ENCODE measurements at regions not wholly inside any gene's neighbourhood (a gene's known extent, or its start where the extent isn't known, plus 50 kb on each side); places are given as distances from the start of the nearest gene placed in this dataset.
"Not testable (repeated sequence)": the region's sequence is repeated elsewhere in the genome, so short reads cannot be mapped to it uniquely, and the experiment has no call there.

DNA sequence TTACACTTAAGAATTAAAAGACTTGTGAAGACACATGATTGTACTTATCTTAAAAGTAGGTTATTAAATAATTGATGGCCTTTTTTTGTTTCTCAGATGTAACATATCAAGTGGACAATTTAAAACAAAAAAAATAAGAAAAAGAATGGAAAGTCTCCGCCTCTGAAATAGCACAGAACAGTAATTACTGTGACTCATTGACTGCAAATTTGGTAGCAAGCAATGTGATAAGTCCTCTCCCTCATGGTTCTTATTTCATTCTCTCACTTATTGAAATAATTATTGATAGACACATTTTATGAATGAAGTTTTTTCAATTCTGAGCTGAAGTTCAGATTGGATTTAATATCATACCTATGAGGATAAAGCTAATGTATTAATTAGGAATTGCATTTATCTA, 717.9 kb upstream of the LUZP2 start:
- no peak for DNase-seq

DNA sequence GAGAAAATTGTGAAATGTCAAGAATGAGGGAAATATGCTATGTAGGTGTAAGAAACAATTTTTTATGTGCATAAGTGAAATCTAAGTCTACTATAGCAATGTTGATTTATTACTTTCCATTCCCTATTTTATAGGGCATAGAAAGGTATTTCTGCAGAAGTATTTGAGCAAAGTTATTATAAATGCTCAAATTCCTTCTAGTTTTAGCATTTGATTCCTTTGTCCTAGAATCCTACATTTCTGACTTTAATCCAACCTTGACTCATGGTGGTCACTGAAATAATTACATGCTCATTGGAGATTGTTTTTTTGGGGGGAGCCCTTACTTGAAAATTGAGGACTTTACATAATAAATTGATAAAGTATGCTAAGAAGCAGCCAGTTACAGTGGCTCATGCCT, 716.6 kb upstream of the LUZP2 start:
- DNase-seq: no peak

- no peak for DNase-seq
Observed at GRCh38 chr11:23781803-23782560, 714.9 kb upstream of the LUZP2 start.

- DNase-seq: not testable (repeated sequence)
Observed at GRCh38 chr11:23786974-23787373, 709.9 kb upstream of the LUZP2 start.

DNA sequence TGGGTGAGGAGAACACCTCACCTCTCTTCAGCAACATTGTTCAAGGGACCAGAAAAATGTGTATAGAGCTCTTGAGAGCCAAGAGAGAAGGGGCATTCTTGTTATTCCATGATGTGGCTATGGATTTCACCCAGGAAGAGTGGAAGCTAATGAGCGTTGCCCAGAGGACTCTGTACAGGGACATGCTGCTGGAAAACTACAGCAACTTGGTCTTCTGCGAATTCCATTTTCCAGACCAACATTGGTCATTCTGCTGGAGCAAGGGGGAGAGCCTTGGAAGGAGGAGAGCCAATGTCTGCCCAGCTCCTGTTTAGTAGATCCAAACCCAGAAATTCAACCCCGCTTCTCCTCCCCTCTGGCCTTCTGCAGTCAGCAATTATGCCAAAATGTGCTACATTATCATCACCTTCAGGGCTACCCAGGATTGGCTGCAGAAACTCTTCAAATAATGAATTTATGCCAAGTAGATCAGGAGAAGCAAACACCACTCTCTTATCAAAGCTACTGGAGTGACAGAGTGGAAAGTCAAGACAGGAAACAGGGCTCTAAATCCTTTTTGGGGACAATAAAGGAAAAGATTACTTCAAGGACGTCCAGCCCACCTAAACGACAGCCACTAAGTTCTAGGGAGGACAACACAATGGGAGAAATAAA, 707.5 kb upstream of the LUZP2 start:
- no peak for DNase-seq

DNA sequence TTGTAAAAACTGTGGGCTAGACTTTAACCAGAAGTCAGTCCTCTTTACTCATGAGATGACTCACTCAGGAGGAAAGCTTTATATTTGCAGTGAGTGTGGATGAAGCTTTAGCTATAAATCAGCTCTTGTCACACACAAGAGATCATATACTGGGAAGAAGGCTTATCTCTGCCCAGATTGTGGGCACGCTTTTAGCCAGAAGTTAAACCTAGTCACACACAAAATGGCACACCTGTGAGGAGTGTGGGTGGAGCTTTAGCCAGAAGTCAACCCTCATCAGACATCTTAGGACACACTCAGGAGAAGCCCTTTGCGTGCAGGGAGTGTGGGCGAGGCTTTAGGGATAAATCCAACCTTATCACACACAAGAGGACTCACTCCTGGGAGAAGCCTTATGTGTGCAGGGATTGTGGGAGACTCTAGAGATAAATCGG, 706.9 kb upstream of the LUZP2 start:
- DNase-seq: no peak

GRCh38 chr11:23797624-23798419, 699.0 kb upstream of the LUZP2 start:
- no peak for DNase-seq

- DNase-seq: not testable (repeated sequence)
Observed at GRCh38 chr11:23834306-23834705, 662.5 kb upstream of the LUZP2 start.

GRCh38 chr11:23836981-23837380, 659.9 kb upstream of the LUZP2 start:
- no peak for DNase-seq

DNA sequence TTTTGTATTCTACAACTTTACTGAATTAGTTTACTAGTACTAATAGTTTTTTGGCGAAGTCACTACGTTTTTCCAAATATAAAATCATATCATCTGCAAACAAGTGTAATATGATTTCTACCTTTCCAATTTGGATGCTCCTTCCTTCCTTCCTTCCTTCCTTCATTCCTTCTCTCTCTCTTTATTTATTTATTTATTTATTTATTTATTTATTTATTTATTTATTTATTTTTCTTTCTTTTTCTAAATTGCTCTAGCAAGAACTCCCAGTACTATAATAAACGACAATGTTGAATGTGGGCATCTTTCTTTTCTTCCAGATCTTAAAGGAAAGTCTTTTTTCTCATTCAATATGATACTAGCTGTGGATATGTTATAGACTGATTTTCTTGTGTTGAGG, 656.0 kb upstream of the LUZP2 start:
- no peak for DNase-seq

DNA sequence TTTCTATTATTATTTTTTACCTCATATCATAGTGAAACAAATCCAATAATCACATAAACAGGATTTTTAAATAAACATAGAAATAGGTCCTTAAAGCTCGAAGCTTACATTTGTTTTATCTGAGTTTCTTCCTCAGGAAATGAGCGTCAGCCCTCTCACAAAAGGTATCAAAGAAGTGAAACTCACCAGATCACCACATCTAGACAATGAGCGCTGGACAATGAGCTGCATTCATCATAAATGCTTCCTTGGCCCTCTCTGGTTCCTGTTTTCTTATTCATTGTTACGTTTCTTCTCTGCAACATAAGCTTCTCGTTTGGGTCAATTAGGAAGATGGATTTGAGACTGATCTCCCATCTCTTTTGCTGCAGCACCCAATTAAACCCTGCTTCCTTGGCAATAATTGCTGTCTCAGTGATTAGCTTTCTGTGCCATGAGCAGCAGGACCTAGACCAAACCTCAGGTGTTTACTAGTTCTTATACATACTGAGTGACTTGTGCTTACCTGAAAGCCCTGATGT, 649.9 kb upstream of the LUZP2 start:
- DNase-seq: no peak

GRCh38 chr11:23851216-23851615, 645.6 kb upstream of the LUZP2 start:
- no peak for DNase-seq

DNA sequence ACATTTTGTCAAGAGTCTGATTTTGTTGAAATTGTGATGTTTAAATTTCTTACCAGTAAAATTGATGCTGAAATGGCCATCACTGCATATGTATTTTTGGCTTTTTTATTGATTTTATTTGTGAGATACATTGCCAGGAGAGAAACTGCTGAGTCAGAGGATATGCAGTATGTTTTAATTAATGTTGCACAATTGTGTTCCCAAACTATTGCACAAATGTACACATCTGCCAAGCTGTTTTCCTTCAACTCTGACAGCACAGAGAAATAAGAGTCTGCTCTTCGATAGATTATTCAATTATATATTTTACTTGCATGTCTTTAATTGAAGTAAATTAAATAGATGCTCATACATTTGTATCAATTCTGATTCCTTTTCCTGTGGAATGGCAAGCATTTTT, 640.2 kb upstream of the LUZP2 start:
- DNase-seq: no peak

DNA sequence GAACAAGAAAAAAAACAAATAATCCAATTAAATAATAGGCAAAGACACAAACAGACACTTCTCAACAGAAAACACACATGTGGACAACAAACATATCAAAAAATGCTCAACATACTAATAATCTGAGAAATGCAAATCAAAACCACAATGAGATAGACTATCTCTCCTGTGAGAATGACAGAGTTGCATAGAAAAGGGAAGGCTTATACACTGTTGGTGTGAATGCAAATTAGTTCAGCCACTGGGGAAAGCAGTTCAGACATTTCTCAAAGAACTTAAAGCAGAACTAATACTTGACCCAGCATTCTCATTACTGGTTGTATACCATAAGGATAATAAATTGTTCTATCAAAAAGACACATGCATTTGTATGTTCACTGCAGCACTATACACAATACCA, 637.8 kb upstream of the LUZP2 start:
- no peak for DNase-seq

DNA sequence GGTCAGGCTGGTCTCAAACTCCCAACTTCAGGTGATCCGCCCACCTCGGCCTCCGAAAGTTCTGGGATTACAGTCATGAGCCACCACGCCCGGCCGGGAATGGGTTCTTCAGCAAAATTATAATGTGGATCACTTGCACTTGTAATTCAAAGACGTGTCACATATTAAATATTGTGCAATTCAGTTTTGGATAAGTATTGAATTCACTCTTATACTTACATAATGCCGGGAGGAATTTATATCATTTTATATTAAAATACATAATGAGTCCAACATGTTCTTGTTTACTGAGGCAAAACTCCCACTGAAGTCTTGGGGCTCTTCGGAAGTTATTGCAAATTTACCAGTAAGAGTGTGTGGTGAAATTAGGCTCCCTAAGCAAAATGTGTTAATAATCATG, 635.2 kb upstream of the LUZP2 start:
- no peak for DNase-seq

DNA sequence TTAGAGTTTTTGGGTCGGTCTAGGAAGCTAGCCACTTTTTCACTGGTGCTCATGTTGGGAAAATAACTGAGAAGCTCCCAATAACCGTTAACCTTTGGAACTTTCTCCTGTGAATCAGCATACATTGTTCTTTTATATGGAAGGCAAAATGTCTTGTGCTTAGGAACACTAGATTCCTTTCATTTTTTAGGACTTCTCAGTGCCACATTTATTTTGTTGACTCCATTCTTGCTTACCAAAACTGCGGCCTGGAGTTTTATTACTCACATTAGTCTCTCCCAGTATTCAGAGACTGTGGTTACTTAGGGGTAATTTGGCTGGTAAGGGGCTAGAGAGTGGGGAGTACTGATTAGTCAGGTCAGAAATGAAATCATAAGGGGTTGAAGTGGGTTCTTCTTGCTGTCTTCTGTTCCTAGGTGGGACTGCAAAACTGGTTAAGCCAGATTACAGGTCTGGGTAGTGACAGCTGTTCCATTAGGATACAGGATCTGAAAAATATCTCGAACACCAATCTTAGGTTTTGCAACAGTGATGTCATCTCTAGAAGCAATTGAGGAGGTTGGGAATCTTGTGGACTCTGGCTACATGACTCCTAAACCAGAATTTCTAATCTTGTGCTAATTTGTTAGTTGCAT, 631.4 kb upstream of the LUZP2 start:
- DNase-seq: no peak

- DNase-seq: no peak
Observed at GRCh38 chr11:23866641-23867040, 630.2 kb upstream of the LUZP2 start.

GRCh38 chr11:23869671-23870070, 627.2 kb upstream of the LUZP2 start:
- no peak for DNase-seq

- DNase-seq: no peak
Observed at GRCh38 chr11:23873406-23873805, 623.4 kb upstream of the LUZP2 start.

DNA sequence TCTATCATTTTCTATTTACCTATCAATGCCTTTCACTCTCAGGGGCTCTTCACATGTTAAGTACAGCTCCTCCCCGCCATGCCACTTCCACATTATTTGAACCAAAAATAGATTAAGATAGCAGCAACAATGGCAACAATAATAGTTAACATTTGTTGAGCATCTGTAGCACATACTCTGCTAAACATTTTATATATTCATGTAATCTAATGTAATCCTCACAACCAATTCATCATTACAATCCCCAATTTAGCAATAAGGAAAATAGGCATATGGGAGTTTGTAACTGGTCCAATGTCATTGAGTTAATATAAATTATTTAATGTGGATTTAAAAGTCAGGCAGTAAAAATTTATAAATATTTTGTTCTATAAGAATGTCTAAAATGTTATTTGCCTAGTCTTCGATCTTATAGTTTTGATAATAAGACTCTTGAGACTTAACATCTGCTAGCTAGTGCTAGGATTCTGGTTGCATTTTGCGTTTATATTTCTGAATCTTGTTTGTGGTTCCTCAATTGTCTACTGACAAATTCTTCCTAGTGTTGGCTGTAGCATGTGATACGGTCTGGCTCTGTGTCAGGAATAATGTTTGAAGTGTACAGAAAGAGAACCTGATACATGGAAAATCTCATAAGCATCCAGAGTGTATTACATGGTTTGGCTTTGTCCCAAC, 621.5 kb upstream of the LUZP2 start:
- DNase-seq: no peak

DNA sequence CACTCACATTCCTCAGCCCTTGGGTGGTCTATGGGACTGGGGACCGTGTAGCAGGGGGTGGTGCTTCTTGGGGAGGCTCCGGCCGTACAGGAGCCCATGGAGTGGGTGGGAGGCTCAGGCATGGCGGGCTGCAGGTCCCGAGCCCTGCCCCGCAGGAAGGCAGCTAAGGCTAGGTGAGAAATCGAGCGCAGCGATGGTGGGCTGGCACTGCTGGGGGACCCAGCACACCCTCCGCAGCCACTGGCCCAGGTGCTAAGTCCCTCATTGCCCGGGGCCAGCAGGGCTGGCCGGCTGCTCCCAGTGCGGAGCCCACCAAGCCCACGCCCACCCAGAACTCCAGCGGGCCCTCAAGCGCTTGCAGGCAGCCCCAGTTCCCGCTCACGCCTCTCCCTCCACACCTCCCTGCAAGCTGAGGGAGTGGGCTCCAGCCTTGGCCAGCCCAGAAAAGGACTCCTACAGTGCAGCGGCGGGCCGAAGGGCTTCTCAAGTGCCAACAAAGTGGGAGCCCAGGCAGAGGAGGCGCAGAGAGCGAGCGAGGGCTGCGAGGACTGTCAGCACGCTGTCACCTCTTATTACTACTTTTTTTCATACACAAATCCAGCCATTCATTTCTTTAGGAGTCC, 613.3 kb upstream of the LUZP2 start:
- not testable (repeated sequence) for DNase-seq

GRCh38 chr11:23884341-23884740, 612.5 kb upstream of the LUZP2 start:
- no peak for DNase-seq
